DMS79 treated with DMSO at 0.1 percent for 48 hours (cell line): ENCODE measurements at regions not wholly inside any gene's neighbourhood (a gene's known extent, or its start where the extent isn't known, plus 50 kb on each side); places are given as distances from the start of the nearest gene placed in this dataset.

Experiments
- DNase-seq: peaks from one replicate; lab custom pipeline; 2025; lab: John Stamatoyannopoulos, UW

DNA sequence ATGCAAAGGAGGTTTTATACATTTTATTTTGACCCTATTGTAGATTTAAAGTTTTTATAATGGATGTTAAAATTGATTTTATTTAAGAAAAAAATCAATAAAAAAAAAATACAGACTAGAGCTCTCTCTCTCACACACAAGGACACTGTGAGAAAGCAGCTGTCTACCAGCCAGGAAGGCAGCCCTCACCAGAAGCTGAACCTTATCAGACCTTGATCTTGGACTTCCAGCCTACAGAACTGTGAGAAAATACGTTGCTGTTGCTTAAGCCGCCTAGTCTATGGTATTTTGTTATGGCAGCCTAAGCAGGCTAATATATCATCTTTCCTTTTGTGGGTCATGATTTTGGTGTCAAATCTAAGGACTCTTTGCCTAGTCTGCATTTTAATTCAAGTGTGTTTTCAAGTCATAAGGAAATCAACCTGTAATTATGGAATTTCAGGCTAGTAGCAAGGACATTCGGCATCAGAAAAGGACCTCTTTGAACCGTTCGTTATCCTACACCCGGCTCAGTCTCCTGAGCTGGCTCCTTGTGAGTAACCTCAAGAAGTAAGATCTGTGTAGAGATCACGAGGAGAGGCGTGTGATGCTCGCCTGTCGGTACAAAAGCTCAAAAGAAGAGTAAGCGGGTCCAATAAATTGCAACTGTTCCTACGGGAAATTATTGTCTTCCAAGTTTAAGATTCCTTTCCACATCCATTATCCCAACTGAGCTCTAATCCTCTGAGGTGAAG, 98.2 kb downstream of the PDCL3 start:
- DNase-seq: no peak

DNA sequence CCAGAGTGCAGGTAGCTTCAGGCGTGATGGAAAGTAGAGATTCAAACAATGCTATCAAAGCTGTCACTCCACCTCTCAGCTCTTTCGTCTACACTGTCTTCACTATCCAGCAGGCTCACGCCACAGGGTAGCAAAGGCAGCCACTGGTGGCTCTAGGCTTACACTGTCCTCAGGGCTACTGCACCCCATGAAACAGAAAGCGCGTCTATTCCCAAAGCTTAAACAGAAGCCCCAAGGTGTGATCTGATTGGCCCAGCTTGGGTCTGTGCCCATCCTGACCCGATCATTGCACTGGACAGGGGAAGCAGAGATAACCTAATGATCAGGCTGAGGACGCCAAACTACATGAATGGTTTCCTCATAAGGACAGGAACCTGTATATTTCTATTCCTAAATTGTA, 100.1 kb downstream of the PDCL3 start:
- no peak for DNase-seq

DNA sequence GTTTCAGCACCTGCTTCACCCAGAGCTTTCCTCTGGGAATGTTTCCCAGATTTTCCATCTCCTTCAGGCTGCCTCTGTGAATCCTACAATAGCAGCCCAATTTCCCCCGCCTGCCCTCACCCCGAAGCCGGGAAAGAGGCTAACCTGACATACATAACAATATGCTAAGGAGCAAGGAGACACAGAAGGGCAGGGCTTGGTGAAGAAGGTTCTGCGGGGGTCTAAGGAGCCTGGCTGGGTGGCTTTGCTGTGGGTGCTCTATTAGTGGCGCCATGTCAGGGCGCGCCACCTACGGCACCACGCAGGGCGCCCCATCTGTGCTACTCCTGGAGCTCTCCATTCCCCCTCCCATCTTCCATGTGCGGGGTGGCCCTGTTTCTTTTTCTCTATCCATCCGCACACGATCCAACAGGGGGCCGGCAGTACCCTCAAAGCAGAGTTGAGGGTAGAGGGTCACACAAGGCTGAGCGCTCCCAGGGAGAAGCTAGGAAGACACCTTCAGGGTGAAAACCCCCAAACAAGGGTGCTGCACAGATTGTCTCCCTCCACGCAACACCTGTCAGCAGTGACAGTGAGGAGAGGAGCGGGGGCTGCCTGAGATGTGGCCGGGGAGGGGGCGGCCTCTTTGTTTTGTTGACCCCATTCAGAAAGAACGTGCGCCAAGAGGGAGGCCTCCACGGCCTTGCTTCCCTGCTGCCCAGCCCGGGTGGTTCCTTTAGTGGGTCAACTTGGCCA, 101.4 kb downstream of the PDCL3 start:
- no peak for DNase-seq

DNA sequence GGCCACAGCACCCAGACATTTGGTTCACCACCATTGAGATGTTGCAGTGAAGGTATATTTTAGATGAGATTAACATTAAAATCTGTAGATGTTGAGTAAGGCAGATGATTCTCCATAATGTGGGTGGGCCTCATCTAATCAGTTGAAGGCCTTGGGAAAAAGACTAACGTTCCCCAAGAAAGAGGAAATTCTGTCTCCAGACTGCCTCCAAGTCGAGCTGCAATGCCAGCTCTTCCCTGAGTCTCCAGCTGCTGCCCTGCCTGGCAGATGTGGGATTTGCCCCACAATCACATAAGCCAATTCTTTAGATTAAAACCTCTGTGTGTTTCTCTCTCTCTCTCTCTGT, 101.9 kb downstream of the PDCL3 start:
- DNase-seq: no peak

DNA sequence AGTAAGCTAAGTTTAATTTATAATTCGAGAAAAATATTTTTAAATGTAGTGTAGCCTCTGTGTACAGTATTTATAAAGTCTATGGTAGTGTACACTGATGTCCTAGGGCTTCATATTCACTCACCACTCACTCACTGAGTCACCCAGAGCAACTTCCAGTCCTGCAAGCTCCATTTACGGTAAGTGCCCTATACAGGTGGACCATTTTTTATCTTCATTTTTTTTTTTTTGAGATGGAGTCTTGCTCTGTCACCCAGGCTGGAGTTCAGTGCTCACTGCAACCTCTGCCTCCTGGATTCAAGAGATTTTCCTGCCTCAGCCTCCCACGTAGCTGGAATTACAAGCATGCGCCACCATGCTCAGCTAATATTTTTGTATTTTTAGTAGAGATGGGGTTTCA, 104.2 kb downstream of the PDCL3 start:
- no peak for DNase-seq

DNA sequence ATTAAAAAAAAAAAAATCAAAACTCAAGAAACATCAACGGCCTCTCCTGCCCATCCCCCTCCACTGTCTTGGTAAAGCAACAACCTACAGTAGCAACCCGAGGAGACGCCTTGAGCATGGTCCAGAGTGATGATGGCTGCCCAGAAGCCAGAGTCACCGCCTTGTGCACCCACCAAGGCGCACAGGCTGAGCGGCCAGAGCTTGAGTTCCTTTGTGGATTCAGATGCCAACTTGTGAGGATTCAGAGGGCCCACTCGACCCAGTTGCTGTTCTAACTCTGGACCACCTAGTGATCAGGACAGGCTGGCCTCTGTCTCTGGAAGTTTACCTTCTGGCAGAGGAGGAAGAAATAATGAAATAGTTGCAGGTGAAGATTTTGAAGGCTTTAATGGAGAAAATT, 105.0 kb downstream of the PDCL3 start:
- no peak for DNase-seq

DNA sequence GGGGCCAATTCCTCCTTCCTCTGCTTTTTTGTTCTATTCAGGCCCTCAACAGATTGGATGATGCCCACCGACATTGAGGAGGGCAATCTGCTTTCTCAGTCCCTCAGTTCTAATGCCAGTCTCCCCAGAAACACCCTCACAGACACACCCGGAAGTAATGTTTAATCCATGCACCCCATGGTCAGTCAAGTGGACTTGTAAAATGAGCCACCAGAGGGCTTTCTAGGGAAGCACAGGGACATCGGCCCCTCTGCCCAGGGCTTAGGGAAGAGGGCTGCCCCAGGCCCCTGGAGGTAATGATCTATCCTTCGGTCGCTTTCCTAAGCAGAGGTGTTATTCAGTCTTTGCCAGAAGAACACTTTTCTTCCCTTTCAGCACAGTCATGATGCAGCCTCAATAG, 107.4 kb downstream of the PDCL3 start:
- no peak for DNase-seq

DNA sequence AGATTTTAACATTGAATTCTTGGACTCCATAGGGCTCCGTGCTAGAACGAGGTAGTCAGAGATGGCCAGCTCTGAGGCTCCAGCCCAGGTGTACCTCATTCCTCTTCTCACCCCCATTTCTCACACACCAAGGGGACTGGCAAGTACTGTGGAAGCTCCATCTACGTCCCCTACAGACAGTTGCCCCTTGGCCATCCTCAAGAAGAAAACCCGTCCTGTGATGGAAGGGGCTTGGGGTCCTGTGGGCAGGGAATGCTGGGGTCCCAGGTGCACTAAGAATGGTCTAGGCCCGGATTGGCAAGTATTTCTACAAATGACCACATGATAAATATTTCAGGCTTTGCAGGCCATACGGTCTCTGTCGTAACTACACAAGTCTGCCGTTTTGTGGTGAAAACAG, 110.3 kb downstream of the PDCL3 start:
- no peak for DNase-seq

DNA sequence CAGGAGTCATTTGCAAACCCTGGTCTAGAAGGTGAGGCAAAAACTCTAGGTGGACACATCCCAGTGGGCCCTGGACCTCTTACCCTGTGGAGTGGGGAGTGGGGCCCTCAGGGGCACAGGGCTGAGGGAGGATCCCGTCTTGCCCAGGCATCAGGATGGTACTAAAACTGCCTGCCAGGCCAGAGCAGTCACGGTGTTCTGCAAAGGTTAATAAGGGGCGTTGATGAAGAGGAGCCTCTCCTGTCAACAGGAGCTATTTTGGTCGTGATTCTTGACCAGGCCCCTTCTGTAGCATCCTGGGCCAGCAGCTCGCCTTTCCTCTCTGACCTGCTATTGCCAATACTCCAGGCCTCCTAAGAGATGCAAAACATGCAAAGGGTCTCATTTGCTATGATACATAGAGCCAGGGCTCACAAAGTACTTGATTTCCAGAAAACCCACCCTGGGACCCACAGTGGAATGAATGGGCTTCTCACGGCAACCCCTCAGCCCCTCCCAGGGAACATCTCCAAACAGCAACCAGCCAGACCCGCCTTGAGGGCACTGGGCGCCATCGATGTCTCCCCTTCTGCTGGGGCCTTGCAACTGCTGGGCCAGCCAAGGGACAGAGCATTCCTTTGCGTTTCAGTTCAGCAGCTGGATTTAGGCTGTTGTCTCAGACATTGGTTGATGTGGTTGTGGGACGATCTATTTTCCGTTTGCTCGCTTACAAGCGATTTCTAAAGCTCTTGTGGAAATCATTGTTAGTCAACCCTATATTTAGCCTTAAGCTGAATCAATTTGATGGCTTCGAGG, 111.1 kb downstream of the PDCL3 start:
- no peak for DNase-seq

DNA sequence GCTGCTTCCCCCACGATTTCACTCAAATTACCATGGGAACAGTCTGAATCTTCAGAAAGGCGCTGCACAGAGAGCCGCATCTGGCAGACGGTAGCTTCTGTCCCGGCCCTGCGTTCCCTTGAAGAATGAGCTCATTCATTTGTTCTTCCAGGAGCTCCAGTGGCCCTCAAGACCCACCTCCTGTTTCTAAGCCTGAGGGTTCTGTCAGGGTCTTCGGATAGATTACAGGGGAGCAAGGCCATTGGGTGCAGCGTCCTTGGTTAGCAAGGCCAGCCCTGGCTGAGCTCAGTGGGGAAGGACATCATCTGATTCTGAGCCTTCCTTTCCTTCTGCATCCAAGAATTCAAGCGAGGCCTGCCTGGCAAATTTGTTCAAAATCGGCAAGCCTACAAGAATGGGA, 111.9 kb downstream of the PDCL3 start:
- DNase-seq: no peak

DNA sequence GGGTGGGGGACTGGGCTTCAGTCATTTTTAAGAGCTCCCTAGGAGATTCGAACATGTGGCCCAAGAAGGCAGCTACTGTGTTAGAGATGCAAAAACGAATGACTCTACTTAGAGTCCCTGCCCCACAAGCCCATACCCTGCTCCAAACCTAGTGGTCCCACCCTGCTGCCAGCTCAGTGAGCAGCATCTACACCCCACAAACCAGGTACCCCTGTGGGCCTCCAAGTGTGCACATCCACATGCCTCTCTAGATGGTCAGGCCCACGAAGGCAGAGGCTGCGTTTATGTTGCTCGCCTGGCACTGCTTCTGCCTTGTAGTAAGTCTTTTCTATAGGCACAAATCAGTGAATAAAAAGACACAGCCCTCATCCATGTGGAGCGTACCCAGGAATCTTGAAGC, 112.6 kb downstream of the PDCL3 start:
- no peak for DNase-seq

DNA sequence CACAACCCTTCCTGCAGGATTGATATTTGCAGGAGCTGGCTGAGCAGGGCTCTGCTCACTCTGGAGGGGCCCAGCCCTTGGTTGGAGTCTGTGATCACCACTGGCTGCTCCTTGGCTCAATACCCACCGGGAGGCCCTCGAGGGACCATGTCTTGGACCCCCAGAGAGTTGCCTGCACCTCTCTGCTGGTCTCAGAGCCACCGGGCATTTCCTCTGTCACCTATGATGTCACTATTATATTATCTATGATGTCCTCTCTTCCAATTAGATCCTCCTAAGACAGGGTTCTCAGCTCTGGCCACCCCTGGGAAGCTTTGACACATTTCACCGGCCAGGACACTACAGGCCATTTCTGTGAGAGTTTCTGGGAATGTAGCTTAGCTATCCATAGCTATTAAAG, 113.1 kb downstream of the PDCL3 start:
- no peak for DNase-seq

DNA sequence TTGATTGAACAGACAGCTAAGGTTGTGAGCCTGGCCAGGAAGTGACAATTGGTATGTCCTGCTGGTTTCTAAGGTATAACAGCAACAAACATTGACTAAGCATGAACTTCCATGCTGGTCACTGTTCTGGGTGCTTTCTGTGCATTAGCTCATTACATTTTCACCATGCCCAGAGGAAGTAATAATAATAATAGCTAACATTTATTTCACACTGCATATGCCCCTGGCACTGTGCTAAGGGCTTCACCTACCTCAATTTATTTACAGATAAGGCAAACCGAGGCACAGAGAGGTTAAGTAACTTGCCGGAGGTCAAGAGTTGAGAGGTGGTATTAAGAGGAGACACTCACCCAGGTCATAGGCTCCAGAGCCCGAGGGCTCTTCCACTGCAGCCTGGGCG, 113.6 kb downstream of the PDCL3 start:
- no peak for DNase-seq

DNA sequence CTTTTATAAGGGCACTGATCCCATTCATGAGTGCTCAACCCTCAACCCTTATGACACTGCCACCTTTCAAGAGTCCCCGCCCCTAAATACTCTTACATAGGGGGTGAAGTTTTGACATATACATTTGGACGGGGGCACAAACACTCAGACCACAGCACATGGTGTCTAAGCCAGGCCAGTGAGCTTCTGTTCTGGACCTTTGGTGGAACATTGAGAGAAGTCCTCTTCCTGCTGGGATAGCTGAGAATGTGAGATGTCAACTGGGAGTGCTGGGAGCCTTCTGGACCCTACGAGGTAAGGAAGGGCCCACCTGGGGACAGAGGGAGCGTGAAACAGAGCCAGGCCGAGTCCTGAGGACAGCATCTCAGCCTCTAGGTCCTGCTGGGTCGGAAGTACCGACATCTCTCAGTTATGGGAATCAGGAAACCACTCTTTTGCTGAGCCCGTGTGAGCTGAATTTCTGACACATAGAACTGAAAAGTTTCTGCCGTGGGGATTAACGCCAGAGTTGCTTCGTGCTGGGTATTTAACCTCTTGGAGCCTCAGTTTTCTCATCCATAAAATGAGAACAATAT, 114.9 kb downstream of the PDCL3 start:
- DNase-seq: no peak

DNA sequence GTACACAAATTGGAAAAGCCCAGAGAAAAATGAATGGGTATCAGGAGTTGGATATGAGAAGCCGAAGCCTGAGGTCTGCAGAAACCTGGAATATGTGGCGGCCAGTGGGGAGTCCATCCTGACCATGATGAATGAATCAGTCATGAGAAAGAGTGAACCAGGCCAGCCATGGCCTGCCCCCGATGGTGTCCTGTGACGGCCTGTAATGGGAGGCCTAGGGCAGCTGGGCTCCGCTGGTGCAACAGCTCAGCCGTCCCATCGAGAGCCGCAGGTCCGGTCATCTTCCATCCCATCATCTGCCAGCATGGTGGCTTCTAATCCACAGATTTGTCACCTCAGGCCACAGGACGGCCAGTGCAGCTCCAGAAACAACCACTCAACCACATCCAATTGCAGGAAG, 116.4 kb downstream of the PDCL3 start:
- DNase-seq: no peak

DNA sequence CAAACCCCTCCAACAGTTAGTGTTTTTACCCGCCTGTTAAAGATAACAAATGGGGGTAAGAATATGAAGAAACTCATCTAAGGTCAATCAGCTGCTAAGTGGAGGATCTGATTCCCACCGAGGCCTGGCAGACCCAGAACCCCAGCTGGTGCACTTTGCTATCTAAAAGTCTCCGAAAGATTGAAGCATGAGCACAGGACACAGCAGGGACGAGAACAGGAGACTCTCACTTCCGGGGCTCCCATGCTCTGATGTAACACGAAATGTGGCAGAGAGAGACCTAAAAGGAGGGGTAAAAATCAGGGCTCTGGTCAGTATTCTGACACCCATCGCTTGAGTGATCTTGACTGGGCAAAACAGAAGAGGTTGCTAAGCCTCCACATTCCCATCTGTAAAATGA, 119.7 kb downstream of the PDCL3 start:
- DNase-seq: no peak

DNA sequence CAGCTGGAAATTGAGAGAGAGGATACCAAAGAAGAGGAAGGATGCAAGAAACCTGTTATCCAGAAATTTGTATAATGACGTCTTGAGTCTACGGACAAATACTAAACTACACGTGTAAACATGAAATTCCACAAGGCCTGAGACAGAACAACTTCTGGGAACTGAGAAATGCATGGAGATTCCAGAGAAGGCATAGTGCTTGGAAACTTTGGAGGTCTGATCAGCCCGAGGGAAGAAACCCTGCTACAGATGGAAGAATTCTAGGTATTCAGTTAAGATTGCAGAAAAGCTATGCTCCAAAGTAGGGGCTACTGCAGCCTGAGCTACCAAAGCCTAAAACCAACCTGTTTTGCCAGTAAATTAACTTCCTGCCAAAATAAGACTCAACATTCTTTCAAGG, 120.4 kb downstream of the PDCL3 start:
- no peak for DNase-seq

DNA sequence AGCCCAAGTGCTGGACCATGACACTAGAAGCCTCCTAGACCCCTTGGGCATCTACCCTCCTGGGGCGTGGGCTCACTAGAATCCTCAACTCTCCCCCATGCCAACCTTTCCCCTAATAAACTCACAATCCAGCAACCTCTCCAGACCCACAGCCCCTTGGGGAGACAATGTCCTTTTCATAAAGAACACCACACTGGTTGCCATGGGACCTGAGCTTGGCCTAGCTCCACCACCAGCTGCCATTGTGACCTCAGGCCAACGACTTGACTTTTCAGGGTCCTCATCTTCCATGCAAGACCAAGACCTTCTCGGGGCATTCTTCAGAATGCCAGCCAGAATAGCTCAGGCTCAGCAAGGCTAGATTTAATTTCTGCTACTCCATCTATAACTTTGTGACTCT, 128.1 kb upstream of the NPAS2 start:
- no peak for DNase-seq

DNA sequence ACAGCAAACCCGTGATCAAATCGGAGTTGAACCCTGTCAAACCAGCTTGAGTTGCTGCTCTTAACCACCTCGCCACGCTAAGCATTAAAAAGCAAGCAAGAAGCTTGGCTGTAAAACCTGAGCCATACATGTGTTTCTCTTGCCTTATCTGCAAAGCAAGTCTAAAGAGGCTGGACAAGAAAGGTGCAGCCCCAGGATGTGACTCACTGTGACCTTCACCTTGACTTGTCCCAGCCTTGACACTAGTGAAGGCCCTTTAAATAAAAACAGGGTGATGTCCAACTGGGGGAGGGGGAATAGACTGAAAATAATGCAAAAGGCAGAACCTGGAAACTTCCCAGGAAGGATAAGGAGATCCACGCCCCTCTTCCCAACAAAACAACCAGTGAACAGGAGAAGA, 127.6 kb upstream of the NPAS2 start:
- DNase-seq: no peak

DNA sequence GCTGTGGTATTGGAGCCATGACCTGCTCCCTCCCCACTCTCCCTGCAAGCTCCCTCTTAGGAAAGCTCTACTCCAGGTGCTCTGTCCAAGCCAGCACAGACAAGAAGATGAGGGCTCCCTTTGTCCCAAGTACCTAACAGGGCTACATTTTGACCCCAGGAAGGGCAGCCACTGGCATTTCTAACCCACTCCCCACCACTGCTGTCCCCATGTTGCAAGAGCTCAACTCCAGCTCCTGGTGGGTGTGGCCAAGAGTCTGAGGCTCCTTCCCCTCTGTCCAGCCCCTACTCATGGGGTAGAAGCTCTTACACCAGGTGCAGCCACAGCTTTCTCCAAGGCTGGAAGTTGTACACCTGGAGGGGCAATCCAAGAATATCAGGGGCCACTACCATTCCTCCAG, 127.0 kb upstream of the NPAS2 start:
- no peak for DNase-seq

DNA sequence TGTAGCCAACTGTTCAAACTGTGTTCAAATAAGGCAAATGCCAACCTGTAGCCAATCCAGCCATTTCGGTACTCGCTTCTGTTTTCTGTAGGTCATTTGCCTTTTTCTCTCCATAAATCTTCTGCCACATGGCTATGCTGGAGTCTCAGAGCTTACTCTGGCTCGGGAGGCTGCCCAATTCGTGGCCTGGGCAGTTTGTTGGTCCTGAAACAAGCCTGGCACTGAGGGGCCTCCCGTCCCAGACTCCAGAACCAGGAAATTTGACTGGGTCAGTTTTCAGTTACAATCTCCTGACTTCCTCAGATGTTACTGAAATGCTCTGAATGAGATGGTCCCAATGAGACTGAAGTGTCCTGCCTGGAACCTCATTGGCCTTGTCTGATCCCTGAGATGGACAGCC, 120.8 kb upstream of the NPAS2 start:
- no peak for DNase-seq

DNA sequence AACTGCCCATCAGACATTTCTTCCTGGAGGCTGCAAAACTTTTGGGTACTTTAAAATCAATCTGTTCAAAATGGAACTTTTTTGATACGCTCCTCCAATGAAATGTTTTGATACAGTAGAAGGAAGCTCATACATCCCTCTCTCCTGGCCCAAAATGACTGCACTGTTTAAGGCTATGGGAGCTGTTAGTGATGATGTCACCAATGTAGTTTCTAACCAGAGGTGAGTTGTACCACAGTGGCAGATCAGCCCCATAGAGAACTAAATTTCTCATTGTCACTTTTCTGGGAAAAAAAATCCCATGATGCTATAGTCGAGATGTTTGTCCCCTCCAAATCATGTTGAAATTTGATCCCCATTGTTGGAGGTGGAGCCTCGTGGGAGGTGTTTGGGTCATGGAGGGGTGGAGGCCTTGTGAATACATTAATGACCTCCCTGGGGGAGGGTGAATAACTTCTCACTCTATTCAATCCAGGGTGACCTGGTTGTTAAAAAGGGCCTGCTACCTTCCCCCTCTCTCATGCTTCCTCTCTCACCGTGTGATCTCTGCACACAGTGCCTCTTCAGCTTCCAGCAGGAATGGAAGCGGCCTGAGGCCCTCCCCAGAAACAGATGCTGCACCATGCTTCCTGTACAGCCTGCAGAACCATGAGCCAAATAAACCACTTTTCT, 117.4 kb upstream of the NPAS2 start:
- DNase-seq: no peak
